GM19372 (cell line): ENCODE measurements at regions not wholly inside any gene's neighbourhood (a gene's known extent, or its start where the extent isn't known, plus 50 kb on each side); places are given as distances from the start of the nearest gene placed in this dataset.
"Not testable (repeated sequence)": the region's sequence is repeated elsewhere in the genome, so short reads cannot be mapped to it uniquely, and the experiment has no call there.

Experiments
- ATAC-seq: cut with Tn5 transposase; IDR thresholded peaks from one replicate; pipeline ENCODE4 v1.9.1; 2021; ENCODE audit warnings: mild to moderate bottlenecking, low read depth, moderate library complexity; ENCODE audit not compliant: unreplicated experiment

DNA sequence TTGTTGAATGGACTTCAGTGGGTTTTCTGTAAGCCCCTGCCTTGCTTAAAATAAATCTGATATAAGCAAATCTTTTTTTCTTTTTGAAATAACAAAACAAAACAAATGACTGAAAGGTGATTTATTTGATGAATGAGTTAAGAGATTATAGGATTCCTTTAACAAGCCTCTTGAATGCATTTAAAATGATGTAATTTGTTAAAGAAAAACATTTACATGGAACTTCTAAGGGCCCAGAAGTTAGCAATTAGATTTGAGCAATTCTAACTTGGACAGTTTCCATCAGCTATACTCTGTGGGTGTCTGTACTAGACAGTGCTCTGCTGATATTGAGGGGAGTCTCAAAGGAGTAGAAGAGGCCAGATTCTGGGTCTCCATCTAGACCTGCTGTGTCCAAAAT lies 143.5 kb upstream of the RAG2 start:
- ATAC-seq = no peak

DNA sequence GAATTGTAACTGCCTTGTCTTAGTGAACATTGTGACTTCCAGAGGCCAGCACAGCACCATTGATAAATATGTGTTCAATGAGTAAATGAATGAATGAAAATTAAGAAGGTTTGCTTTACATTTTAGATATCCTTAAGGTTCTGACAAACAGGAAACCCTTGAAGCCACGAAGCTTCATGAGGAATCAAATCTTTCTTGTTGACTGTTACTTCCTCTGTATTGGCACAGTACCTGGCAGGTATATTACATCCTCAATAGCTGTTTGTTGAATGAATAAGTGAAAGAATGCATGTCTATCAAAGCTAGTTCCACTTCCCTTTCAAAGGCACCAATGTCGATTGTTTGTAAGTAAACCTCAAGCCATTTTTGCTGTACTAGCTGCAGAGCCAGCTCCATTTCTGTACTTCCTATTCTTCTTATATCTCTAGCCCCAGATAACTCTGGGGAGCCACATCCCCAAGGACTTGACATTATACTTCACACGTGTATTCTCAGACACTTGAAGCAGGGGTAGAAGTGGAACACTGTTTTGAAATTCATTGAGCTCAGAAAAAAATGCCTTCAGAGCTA lies 140.3 kb upstream of the RAG2 start:
- no peak for ATAC-seq

DNA sequence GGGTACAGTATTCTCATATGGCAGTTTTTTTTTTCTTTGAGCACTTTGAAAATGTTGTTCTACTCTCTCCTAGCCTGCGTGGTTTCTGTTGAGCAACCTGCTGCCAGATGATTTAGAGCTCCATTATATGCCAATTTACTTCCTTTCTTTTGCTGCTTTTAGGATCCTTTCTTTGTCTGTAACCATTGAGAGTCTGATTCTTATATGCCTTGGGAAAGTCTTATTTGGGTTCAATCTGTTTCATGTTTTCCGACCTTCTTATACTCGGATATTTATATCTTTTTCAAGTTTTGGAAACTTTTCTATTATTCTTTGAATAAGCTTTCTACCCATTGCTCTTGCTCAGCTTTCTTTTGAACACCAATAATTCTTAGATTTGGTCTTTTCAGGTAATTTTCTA lies 138.1 kb upstream of the RAG2 start:
- ATAC-seq = no peak

DNA sequence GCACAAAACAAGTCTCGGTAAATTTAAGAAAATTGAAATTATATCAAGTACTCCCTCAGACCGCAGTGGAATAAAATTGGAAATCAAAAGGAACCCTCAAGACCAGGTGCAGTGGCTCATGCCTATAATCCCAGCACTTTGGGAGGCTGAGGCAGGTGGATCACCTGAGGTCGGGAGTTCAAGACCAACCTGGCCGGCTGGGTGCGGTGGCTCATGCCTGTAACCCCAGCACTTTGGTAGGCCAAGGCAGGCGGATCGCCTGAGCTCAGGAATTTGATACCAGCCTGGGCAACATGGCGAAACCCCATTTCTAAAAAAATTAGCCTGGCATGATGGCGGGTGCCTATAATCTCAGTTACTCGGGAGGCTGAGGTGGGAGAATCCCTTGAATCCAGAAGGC lies 135.7 kb upstream of the RAG2 start:
- not testable (repeated sequence) for ATAC-seq

DNA sequence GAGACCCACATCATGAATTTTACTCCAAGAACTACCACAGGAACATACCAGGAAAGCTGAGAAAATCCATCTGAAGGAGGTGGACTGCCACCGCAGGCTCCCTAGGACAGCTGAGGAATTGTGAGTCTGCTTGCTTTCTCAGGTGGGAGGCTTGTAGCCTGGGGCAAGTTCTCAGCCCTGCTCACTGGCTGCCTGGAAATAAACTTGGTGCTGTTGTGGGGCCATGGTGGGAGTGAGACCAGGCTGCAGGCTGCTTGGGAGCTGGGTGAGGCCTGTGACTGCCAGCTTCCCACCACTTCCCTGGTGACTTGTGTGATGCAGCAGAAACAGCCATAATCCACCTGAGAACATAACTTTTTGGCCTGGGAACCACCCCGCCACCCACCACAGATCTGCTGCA lies 132.7 kb upstream of the RAG2 start:
- no peak for ATAC-seq

DNA sequence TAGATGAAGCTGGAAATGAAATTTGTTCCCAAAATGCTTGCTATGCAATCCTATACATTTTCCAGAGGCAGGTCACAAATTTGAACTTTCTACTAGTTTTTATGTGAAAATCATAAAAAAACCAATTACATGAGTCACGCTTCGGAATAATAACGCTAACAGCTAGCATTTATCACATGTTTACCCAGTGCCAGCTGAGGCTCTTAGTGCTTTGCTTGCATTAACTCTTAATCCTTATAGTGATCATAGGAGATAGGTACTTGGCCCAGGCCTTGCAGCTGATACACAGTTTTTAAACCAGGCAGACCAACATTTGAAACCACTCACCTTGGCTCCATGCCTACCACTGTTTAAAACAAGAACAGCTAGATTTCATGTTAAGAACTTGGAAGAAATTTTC lies 131.8 kb upstream of the RAG2 start:
- no peak for ATAC-seq

DNA sequence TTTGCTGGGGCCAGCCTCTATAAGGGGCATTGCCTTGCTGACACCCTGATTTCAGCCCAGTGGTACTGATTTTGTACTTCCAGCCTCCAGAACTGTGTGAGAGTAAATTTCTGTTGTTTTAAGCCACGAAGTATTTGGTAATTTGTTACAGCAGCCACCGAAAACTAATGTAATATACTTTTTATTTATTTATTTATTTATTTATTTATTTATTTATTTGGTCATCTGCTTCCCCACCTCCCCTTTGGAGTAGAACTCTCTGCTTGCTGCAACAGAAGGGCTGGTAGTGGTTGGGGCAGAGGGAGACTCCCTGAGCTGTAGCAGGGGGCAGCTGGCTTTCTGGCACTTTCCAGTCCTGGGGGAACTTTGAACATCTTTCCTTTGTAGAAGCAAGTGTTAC lies 128.4 kb upstream of the RAG2 start:
- no peak for ATAC-seq

DNA sequence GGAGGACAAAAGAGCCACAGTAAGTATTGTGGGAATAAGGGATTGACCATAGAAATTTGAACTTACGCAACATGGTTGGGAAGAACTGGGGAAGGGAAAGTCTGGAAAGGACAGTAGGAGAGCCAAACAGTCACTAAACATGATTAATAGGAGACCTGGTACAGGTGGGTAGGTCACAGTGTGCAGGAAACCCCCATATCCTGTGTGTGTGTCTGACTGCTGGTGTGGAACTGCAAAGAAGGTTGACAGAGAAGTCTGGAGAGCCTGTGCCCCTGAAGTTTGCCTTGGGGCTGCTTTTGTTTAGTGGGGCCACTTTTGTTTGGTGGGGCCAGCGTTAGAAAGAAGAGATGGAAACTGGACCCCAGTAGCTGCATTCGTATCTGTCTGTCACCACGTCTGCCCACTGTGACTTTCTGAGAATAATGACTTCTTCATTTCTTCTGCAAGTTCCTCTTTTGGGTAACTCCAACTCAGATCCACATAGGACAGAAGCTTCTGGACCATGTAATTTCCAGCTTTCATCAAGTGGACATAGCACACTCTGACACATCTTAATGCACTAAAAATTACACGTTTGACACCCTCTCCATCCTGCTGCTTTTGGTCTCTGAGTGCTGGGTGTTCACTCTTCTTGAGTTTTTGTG lies 126.8 kb upstream of the RAG2 start:
- ATAC-seq = peak; percentile 61

DNA sequence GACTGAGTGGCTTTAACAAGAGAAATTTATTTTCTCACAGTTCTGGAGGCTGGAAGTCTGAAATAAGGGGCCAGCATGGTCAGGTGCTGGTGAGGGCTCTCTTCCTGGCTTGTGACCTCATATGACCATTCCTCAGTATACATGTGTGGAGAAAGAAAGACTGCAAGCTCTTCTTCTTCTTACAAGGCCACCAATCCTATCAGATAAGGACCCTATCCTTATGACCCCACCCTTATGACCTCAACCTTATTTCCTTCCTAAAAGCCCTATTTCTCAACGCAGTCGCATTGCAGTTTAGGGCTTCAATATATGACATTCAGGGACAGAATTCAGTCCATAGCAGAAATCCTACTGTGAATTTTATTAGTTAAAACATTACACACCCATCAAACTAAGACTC lies 124.4 kb upstream of the RAG2 start:
- ATAC-seq = no peak

DNA sequence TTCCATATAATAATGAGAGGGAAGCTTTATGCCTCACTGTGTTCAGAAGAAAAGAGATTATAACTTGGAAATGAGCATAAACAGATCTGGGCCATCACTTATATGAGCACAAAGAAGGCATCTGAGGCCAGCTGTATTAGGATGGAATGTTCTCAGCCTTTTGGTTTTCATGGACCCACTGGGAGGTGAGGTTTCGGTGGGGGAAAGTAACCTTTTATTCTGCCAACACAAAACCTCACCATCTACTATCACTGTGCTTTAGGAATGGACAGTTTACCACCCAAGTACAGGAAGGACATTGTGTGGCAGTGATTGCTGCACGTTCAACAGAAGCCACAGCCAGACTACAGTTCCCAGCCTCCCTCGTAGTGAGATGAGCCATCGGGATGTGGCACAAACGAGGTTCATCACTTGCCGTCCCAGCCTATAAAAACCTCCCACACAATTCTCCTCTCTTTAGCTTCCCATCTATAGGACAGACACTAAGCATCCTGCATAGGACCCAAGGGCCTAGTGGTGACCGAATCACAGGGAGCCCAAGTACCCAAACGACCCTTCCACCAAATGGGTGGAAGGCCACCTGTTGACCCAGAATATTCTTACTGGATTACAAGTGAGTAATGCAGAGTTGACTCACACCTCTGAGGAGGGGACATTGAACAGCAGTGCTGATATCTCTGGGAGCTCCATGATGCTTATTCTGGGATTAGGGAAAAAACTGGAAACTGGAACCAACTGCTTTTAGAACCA lies 121.5 kb upstream of the RAG2 start:
- ATAC-seq = no peak

DNA sequence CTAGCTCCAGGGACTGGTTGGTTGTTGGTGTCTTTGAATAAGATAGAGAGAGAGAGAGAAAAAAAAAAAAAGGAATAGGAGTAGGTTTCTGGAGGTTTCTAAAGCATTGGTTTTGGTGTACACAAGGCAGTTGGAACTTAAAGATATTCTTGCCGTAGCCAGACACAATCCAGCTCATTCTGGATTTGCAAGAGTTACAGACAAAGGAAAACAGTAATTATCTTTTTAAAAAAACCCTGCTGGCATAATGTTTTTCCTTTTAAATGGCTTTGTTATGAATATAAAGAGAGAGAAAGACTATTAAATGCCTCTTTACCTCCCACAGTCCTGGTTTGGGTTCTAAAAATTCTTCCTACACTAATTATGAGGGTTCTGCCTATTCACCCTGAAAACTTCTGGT lies 120.4 kb upstream of the RAG2 start:
- no peak for ATAC-seq

DNA sequence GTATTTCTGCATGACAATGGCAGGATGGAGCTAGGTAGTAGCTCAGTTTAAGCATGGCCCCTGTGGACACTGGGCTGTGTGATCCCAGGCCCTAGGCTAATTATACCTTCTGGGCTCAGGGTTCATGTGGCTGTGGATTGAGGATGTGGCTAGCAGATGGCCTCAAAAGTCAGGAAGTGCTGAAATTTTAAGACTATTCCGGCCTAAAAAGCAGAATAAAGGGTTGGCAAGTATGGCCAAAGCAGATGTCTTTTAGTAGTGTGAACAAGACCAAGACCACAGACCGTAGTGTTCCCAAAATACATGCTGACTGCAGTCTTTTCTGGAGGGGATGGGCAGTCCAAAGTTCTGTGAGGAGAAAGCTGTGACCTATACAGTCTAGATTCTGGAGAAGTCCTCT lies 115.7 kb upstream of the RAG2 start:
- ATAC-seq = no peak

DNA sequence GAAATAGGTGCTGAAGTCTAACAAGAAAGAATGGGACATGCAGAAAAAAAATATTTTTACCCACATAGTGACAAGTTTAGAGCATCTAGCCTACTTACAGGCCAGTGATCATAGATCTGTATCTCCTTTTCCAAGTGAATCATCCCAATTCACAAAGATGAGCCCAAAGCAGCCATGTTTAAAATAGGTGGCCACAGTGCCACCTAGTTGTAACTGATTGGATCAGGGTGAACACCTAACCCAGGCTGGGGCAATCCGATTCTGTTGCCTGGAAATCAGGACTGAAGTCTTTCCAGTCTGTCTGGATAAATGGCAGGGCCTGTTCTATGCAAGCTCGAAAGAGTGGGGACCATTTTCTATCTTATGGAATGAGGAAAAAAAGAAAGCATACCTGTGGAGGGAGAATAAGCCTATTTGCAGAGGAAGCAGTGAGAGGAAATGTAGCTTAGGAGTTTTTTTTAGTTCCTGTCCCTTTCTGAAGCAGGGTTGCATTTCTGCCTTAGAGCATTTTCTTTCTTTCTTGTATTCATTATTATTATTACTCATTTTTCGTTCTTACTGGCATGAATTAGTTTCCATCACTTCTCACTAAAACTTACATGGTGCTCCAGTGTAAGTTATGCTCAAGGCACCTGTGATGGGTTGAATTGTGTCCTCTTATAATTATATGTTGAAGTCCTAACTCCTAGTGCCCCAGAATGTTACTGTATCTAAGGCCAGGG lies 113.2 kb upstream of the RAG2 start:
- no peak for ATAC-seq
